ENCODE measurements at regions not wholly inside any gene's neighbourhood (a gene's known extent, or its start where the extent isn't known, plus 50 kb on each side); places are given as distances from the start of the nearest gene placed in this dataset.

DNA sequence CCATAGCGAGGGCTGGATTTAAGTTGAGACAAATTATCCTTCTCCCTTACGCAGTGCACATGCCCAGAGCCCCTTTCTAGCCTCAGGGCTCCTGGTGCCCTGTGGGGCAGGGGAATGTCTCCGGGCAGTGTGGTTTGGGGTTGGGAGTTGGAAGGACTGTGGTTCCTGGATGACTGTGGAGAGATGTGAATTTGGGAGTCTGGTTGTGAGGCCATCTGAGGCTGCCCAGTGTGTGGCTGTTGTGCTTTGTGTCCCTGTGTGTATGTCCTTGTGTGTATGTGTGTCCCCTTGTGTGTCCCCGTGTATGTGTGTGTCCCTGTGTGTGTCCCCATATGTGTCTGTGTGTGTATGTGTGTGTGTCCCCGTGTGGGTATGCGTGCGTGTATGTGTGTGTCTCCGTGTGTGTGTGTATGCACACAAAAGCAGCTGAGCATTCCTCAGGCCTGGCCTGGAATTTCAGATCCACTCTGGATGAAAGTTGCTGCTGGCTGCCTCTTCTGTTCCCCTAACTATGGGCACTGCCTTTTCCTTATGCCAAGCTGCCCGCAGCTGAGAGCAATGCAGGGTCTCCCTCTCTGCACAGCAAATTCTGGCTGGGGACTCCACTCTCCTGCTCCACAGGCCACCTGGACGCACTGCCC is 65.4 kb downstream of the UBIAD1 start:
- DNase-seq, result no peak

DNA sequence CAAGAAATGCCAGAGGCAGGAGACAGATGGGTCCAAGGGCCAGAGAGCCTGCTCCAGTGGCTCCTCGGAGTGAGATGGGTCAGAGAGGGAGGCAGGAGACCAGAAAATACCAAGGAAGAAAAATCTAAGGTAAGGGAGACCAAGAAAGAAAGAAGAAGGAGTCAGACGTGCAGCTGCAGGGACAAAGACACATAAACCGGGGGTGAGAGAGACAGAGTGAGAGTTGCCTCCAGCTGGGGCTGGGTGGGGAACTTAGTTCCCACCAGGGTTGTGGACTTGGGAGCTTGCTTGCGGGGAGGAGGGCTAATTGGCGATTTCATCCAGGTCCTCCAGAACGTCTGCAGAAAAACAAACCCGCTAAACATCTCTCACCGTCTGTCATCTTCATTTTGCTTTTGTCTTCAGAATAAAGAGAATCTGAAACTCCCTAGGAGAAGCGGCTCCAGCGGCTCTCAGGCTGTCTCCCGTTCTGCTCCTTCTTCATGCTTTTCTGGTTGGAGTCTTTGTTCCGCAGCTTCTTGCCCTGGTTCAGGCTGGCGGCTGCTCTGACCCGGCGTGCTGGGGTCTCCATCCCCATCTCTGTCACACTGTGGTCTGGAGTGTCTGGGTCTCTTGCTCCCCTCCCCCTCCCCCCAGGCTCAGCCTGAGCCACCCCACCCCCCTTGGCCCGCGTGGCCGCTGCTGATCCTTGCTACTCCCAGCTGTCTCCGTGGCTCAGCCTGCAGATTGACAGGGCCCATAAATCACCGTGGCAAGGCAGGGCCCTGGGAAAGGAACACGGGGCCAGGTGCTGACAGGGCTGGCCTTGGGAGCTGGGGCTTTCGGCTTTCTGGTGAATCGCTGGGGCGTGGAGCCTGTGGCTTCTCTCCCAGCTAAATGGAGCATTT is 66.6 kb downstream of the UBIAD1 start:
- DNase-seq, result peak; percentile 25 to 32

DNA sequence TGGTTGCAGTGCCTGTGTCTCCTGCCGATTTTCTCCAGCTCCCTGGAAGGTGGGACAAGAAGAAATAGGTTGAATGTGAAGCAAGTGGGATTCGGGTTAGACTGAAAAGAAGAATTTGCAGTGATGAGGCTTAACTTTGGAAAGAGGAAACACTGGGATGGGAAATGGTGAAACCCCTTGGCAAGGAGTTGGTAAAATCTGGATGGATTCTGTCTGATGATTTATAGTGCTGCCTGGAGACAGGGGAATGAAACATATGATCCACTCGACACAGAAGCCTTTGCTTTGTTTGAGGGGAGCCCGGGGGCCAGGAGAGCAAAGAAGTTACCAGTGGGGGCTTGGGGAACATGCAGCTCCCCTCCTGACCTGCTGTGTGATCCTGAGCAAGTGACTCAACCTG is 67.2 kb downstream of the UBIAD1 start:
- no peak for DNase-seq

DNA sequence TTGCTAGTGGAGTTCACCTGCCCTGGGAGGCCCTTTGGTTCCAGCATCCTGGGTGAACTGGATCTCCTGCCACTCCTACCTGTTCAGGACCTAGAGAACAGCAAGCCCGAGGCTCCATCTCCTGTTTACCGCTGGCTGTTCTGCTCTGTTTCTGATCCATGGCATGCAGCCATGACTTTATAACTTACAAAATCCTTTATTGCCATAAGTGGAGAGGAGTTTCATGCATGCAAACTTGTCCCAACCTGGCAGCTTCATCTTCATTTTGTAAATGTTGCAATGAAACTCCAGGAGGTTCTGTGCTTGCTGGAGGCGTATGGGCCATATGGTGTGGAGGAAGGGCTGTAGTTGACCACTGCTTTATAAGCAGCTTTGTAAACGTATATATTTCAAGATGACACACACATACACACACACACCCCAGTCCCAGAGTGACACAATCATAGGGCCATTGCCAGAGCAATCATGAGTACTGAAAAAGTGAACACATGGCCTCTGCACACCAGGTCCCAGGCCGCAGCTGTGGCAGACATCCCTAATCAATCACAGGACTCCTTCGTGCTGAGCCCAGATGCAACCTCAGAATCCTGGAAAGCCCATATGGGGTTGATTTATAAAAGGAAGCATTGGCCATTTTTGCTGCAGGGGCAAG is 69.0 kb downstream of the UBIAD1 start:
- no peak for DNase-seq

DNA sequence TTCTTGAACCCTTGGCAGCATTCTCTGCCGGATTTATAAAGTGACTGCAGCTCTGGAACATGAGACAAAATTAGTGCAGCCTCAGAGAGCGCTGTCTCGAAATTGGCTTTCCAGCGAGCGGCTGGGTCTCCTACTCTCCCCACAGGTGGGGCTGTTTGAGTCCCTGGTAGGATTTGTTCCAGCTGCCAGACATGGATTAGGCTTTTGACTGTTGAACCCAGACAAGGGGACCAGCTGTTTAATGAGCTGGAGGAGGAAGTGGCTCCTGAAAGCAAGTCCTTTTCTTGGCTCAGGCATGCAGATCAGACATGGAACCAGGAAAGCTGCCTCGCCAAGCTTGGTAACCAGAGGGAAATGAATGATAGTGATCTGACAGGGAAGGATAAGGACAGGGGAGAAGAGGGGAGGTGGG is 69.6 kb downstream of the UBIAD1 start:
- no peak for DNase-seq

DNA sequence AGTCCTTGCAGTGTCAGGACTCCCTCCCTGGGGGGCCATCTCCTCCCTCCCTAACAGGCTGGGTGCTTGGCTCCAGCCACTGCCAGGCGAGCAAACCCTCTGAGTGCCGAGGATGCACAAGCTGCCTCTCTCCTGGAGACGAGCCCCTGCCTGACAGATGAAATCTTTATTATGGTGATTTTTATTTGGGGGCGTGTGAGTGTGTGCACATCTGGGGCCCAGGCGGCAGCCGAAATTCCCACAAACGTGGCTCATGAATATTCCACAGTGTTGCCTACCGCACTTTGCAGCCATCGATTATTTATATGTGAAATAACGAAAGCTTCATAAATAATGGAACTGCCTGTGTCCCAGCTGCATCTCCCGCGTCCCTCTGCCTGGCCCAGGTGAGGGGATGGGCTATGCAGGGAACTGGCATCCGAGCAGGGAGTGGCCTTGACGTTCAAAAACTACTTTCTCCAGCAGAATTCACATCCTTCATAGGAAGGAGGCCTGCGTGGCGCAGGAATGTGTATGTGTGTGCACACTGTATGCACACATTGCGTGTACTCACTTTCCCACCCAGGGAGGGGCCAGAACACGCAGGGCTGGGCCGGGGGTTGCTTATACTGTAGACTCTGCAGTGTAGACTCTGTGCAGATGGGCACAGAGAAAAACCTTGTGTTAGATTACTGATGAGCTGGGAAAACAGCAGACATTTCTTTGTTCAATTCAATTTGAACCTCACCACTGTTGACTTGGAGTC is 73.1 kb downstream of the UBIAD1 start:
- no peak for DNase-seq

DNA sequence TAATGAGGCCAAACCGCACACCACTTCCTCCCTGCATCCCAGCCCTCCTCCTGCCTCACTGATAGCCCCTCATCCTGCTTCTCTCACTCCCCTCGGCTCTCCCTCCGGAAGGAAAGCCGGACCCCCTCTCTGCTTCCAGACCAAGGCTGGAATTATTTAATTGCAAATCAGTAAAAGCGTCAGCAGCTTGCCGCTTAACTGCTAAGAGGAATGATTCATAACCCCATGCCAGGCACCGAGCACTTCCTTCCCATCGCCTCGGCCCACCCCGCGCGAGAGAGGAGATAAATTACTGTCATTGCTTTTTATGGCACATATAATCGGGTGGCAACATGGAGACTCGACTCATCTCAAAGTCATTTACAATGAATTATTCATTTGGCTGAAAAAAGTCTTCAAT is 77.3 kb downstream of the UBIAD1 start:
- no peak for DNase-seq

DNA sequence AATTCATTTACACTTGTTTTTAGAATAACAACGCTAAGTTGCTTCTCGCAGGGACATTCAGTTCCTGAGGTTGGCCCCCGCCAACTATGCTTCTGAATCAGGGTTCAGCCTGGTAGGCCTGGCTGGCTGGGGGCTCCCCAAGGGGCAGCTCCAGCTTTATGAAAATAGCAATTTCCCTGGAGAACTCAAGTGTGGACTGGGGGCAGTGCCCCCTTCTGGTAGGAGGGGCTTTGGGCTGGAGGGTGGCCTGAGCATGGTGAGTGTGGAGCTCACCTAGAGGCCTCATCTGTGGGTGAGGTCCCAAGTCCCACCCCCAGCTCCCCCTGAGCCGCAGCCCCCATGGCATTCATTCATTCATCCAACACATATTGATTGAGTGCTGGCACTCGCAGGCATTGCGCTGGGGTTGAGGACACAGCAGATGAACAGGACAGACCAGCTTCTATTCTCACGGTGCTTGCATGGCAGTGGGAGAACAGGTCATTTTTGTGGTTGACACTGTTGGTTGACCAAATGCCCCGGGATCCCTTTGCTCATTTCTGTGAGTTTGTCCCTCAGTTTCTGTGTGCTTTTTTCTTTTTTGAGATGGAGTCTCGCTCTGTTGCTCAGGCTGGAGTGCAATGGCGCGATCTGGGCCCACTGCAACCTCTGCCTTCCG is 79.2 kb downstream of the UBIAD1 start:
- DNase-seq, result no peak

DNA sequence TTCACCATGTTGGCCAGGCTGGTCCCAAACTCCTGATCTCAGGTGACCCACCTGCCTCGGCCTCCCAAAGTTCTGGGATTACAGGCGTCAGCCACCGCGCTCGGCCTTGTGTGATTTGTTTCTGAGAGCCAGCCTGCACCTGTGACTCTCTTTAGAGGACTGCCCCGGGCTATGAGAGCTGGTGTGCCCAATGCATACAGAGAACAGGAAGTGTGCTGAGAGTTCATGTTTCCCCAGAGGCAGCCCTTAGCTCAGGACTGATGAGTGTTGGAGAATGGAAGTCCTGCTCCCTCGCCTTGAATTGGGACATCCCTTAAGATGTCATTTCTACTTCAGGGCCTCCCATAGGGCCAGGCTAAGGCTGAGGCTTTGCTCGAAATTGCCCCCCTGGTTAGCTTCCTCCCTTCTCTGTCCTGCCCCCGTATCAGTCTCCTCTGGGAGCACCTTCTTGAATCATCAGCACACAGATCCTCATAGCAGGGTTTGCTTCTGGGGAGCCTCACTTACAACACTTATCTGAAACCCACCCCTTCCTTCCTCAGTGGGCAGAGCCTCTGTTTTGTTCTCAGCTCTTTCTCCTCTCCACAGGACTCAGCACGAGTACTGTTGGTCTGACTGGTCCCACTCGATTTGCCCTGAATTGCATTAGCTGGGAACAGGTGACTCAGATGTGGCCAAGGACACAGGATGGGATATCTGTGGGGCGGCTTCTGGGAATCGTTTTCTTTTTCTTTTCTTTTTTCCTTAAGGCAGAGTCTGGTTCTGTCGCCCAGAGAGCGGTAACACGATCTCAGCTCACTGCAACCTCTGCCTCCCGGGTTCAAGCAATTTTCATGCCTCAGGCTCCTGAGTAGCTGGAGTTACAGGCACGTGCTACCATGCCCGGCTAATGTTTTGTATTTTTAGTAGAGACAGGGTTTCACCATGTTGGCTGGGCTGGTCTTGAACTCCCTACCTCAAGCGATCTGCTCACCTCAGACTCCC is 80.1 kb downstream of the UBIAD1 start:
- no peak for DNase-seq

DNA sequence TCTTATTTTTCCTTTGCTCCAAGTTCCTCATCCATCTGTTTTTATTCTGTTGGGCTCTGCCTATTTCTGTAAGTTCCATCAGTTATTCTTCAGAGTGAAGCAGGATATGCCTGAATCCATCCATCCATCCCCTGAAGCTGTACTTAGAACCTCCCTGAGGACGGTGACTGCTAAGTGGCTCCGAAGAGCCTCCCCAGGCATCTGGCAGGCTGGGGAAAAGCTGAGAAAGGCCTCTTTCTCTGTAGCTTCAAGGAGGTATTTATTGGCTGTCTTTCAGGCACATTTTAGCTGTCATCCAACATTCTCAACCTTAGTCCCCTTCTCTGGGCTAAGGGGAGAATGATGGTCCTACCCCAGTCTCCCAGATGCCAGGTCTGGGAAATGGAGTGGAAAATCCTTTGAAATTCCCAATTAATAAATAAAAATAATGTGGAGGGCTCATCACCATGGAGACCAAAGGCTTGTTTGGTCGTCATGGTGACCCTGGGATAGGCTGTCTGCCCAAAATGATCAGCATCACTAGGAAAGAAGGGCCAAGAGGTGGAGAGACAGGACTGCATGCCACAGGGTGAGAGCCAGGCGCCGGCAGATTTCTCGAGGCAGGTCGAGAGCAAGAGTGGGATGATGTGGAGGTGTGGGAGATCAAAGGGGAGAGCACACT is 82.0 kb downstream of the UBIAD1 start:
- DNase-seq, result no peak

DNA sequence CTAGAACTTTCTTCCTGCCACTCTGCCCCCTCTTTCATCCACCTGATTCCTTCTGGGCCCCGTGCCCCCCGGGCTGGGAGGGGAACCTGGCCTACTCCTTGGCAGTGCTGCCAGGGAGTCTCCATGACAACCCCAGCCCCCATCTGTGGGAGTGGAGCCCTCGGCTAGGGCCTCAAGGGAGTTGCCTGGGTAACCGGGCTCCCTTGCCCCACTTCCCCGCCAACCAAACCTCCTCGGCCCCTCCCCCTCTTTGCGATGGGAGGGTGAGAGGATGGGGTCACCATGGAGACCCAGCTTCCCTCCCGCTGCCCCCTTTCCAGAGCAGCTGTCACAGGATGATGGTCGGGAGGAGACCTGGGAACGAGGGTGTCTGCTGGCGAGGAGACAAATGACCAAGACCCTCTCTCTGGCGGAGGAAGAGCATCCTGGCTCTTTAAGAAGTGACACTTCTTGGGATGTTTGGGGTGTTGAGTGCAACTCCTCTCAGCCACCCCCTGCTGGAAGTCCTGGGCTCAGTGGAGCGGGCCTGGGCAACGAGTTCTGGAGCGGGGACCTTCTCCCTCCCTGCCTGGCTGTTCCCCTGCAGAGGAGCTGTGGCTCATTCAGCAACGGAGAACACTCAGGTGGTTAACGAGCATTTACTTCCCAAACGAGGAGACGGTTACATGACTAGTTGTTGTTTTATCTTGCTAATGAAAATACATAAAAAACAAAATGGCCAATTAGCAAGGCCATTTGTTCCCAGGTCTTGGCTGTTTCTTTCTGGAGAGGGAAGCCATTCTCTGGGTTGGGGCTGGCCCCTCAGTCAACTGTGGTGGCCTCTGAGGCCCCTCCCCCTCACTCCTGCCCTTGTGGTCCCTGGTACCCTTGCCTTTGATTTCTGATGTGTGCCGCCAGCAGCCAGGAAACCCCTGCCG is 82.8 kb downstream of the UBIAD1 start:
- DNase-seq, result no peak

DNA sequence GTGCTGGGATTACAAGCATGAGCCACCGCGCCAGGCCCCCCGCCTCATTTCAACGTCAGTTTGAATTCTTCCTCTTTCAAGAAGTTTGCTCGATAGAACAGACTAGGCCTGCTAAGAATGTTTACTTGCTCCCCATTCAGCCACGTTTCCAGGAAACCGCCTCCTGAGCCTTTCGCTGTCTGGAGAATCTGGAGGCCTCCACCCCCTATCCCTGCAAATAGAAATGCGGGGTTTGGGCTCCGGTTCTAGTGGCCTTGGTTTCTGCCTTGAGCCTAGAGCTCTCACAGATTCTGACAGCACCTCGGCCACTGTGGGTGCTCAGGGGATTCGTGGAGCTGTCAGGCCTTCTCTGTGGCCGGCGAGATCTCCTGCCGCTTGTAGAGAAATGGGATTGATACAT is 84.3 kb downstream of the UBIAD1 start:
- no peak for DNase-seq

DNA sequence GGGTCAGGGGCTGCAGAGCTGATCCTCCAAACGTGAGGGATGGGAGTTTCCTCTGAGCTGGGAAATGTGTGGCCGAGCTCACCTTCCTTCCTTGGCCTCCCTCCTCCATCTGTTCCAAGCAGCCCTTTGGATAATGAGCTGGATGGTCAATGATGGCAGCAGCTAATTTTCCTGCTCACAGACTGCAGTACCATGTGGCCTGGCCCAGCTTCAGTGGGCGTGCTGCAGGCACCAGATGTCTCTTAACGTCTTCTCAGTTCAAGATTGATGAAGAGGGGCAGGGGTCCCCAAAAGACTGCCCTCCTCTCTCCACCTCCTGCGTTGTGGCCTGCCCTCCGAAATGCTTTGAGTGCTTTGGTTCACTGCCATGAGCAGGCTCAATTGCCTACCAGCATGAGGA is 86.0 kb downstream of the UBIAD1 start:
- DNase-seq, result no peak

DNA sequence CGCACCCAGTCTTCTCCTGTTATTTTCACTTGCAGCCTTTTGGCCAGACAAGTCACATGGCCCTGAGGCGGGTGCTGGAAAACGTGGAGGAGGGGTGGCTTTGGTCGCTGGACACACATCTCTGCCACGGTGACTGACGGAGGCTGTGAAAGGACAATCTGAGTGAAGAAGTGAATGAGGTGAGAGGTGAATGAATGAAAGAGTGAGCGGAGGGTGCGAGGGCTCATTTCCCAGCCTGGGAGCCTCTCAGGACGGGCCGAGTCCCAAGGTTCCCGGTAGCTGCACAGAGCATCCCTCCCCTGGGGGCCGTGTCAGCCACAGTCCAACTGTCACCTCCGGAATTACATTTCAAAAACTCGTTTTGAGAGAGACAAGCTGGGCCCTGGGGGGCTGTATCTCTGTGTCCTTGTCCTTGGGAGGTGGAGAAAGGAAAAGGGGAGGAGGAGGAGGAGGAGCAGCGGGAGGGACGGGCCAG is 89.6 kb downstream of the UBIAD1 start:
- DNase-seq, result no peak

DNA sequence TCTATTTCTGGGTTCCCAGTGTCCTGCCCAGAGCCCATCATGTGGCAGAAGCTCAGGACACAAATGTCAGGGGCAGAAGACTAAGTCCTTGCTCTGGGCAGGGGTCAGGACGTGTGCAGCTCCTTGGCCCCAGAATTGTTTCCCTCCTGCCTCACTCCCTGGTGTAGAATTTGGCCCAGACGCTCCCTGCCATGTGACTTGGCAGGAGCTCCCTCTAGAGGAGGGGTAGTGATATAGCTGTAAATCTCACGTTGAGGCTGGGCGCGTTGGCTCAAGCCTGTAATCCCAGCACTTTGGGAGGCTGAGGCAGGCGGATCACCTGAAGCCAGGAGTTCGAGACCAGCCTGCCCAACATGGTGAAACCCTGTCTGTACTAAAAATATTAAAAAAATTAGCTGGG is 91.2 kb downstream of the UBIAD1 start:
- DNase-seq, result no peak

DNA sequence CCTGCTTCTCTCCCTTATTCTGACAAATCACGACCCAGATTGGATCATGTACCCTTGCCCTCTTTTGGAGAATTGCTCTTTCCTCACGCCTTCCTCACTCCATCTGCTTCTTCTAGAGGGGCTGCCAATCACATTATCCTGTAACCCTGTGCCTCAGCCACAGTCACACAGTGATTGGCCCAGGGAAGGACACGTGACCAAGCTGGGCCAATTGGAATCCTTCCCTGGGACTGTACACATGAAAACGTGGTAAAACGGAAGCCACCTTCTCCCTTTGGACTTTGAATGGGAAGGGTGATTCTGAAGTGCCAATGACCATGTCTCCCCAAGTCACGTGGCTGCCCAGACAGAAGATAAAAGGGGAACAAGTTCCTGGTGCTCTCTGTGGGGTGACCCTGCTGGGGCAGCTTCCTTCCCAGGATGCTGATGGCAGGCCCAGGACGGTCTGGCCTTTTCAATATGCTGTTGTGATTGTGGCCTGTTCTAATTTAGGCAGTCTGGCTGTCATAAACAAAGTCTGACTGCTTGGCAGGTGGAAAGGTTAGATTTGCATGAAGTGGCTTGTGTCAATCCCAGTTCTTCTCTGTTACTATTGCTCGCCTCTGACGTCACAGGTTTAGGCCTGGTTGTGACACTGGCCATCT is 92.9 kb downstream of the UBIAD1 start:
- no peak for DNase-seq

DNA sequence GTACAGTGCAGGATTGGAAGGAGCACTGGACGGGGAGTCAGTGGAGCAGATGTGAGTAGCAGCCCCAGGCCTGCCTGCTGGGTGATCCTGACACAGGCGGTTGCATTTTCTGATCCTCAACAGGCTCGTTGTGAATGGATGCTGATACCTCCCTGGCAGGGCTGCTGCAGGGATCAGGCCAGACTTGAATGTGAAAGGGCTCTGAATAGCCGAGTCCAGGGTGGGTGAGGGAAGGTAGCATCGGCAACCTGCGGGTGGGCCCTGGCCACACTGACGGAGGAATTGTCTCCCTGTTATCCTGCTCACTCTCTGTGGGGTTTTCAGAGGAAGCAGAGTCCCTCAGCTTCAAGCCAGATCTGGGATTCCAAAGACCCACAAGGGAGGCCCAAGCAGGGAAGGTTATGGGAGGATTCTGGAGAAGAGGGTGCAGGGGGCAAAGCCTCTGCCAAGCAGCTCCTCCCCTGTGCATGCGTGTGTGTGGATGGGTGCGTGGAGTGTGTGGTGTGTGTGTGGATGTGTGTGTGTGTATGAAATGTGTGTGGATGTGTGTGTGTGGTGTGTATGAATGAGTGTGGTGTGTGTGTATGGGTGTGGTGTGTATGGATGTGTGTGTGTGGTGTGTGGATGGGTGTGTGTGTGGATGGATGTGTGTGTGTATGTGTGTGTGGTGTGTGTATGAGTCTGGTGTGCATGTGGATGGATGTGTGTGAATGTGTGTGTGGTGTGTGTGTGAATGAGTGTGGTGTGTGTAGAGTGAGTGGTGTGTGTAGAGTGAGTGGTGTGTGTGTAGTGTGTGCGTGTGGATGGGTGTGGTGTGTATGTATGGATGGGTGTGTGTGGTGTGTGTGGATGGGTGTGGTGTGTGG is 100.3 kb downstream of the UBIAD1 start:
- DNase-seq, result no peak

All from SHP77 (cell line).